ENCODE measurements at regions not wholly inside any gene's neighbourhood (a gene's known extent, or its start where the extent isn't known, plus 50 kb on each side); places are given as distances from the start of the nearest gene placed in this dataset.
"Not testable (repeated sequence)": the region's sequence is repeated elsewhere in the genome, so short reads cannot be mapped to it uniquely, and the experiment has no call there.

DNA sequence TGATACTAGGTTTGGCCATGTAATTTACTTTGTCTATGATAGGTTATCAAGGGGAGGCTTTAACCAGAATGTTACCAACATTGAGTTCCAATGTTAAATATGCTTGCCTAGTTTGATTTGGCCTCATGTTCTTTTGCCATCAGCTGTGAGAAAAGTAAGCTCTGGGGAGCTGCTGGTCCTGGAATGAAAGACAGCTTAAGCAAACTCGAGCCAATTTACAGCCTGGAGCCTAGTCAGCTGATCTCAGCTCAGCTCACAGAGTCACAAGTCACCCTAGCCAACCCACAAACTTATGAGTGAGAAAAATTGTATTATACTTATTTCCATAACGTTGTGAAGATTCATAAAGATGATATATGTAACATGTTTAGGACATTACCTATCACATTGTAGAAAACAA, 426.7 kb downstream of the RWDD3 start:
- Histone ChIP-seq H3K9me3 (ENCODE audit: insufficient read depth, low read depth, low read length) (no peaks in the 10 kb centered on the region), H3K79me2 (ENCODE audit: insufficient read depth, low read length) (no peaks in the 10 kb centered on the region), H2AFZ (ENCODE audit: low read depth, low read length) (no peak overlapping the region), H3K4me2 (ENCODE audit: low read length) (no peak overlapping the region), H3K9ac (ENCODE audit: low read length) (no peak overlapping the region), H3K4me3 (ENCODE audit: insufficient read depth, low read depth, low read length) (no peak overlapping the region), H4K20me1 (ENCODE audit: insufficient read depth, low read length) (no peaks in the 10 kb centered on the region), H3K4me1 (ENCODE audit: insufficient read depth, low read length) (no peaks in the 10 kb centered on the region), H3K27me3 (ENCODE audit: insufficient read depth, low read length) (no peaks in the 10 kb centered on the region), H3K36me3 (ENCODE audit: insufficient read depth, low read length) (no peaks in the 10 kb centered on the region), H3K27ac (ENCODE audit: low read depth, low read length) (no peak overlapping the region)
- peaks cover 6% of the 10 kb centered on the region for H3K9me3 Mint-ChIP-seq (ENCODE audit: unreplicated experiment)
- H3K4me3 Mint-ChIP-seq (ENCODE audit: unreplicated experiment): no peak overlapping the region
- H3K4me1 Mint-ChIP-seq (ENCODE audit: low read depth, unreplicated experiment): no peaks in the 10 kb centered on the region
- DNase-seq (ENCODE audit: low read depth) (no peak), FAIRE-seq (no peak)
- no peak for TF ChIP-seq EZH2 (IDR thresholded peaks at IDR 0.05; ENCODE audit: insufficient read depth, low read length)
- TF ChIP-seq, protein P1, sequence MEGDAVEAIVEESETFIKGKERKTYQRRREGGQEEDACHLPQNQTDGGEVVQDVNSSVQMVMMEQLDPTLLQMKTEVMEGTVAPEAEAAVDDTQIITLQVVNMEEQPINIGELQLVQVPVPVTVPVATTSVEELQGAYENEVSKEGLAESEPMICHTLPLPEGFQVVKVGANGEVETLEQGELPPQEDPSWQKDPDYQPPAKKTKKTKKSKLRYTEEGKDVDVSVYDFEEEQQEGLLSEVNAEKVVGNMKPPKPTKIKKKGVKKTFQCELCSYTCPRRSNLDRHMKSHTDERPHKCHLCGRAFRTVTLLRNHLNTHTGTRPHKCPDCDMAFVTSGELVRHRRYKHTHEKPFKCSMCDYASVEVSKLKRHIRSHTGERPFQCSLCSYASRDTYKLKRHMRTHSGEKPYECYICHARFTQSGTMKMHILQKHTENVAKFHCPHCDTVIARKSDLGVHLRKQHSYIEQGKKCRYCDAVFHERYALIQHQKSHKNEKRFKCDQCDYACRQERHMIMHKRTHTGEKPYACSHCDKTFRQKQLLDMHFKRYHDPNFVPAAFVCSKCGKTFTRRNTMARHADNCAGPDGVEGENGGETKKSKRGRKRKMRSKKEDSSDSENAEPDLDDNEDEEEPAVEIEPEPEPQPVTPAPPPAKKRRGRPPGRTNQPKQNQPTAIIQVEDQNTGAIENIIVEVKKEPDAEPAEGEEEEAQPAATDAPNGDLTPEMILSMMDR (IDR thresholded peaks at IDR 0.05; ENCODE audit: insufficient read depth, low read depth, low read length): no peak
- H3K36me3 Mint-ChIP-seq (ENCODE audit: low read depth, unreplicated experiment): no peaks in the 10 kb centered on the region
- H3K27ac Mint-ChIP-seq (ENCODE audit: unreplicated experiment): no peak overlapping the region
- no peaks in the 10 kb centered on the region for H3K27me3 Mint-ChIP-seq (ENCODE audit: low read depth, unreplicated experiment)

DNA sequence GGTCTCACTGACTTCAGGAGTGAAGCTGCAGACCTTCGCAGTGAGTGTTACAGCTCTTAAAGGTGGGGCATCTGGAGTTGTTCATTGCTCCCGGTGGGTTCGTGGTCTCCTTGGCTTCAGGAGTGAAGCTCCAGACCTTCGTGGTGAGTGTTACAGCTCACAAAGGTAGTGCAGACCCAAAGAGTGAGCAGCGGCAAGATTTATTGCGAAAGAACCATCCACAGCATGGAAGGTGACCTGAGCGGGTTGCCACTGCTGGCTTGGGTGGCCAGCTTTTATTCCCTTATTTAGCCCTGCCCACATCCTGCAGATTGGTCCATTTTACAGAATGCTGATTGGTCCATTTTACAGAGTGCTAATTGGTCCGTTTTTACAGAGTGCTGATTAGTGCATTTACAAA, 429.5 kb downstream of the RWDD3 start:
- H3K4me1 ChIP-seq (ENCODE audit: insufficient read depth, low read length); FAIRE-seq; H3K36me3 Mint-ChIP-seq (ENCODE audit: low read depth, unreplicated experiment); H3K9me3 Mint-ChIP-seq (ENCODE audit: unreplicated experiment); H3K9me3 ChIP-seq (ENCODE audit: insufficient read depth, low read depth, low read length); H3K4me1 Mint-ChIP-seq (ENCODE audit: low read depth, unreplicated experiment); H3K4me3 Mint-ChIP-seq (ENCODE audit: unreplicated experiment); H3K27me3 ChIP-seq (ENCODE audit: insufficient read depth, low read length); H3K27me3 Mint-ChIP-seq (ENCODE audit: low read depth, unreplicated experiment); H3K27ac Mint-ChIP-seq (ENCODE audit: unreplicated experiment); H3K27ac ChIP-seq (ENCODE audit: low read depth, low read length); H4K20me1 ChIP-seq (ENCODE audit: insufficient read depth, low read length); H3K79me2 ChIP-seq (ENCODE audit: insufficient read depth, low read length); DNase-seq (ENCODE audit: low read depth); H3K36me3 ChIP-seq (ENCODE audit: insufficient read depth, low read length); H3K9ac ChIP-seq (ENCODE audit: low read length); H3K4me2 ChIP-seq (ENCODE audit: low read length); H2AFZ ChIP-seq (ENCODE audit: low read depth, low read length); H3K4me3 ChIP-seq (ENCODE audit: insufficient read depth, low read depth, low read length): not testable (repeated sequence)

DNA sequence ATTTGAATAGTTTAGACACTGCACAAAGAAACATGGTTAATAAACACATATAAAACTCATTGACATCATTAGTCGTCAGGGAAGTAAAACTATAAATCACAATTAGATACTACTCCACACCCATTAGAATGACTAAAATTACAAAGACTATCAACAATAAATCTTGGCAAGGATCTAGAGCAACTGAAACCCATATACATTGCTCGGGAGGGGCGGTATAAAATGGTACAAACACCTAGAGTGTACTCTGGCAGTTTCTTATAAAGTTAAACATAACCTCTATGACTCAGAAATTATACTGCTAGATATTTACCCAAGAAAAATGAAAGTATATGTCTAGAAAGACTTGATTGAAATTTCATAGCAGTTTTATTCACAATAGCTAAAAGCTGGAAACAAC, 434.2 kb downstream of the RWDD3 start:
- H3K27me3 Mint-ChIP-seq (ENCODE audit: low read depth, unreplicated experiment): no peaks in the 10 kb centered on the region
- Histone ChIP-seq H3K36me3 (ENCODE audit: insufficient read depth, low read length) (no peaks in the 10 kb centered on the region), H3K27ac (ENCODE audit: low read depth, low read length) (no peak overlapping the region), H4K20me1 (ENCODE audit: insufficient read depth, low read length) (no peaks in the 10 kb centered on the region), H3K9ac (ENCODE audit: low read length) (no peak overlapping the region), H3K4me2 (ENCODE audit: low read length) (no peak overlapping the region), H3K4me1 (ENCODE audit: insufficient read depth, low read length) (no peaks in the 10 kb centered on the region), H3K27me3 (ENCODE audit: insufficient read depth, low read length) (no peaks in the 10 kb centered on the region), H2AFZ (ENCODE audit: low read depth, low read length) (no peak overlapping the region), H3K9me3 (ENCODE audit: insufficient read depth, low read depth, low read length) (no peaks in the 10 kb centered on the region), H3K79me2 (ENCODE audit: insufficient read depth, low read length) (no peaks in the 10 kb centered on the region), H3K4me3 (ENCODE audit: insufficient read depth, low read depth, low read length) (no peak overlapping the region)
- H3K4me3 Mint-ChIP-seq (ENCODE audit: unreplicated experiment): no peak overlapping the region
- TF ChIP-seq, protein P1 (IDR thresholded peaks at IDR 0.05; ENCODE audit: insufficient read depth, low read depth, low read length): no peak
- TF ChIP-seq EZH2 (IDR thresholded peaks at IDR 0.05; ENCODE audit: insufficient read depth, low read length): no peak
- H3K4me1 Mint-ChIP-seq (ENCODE audit: low read depth, unreplicated experiment): no peaks in the 10 kb centered on the region
- DNase-seq (ENCODE audit: low read depth) (no peak), FAIRE-seq (no peak)
- H3K27ac Mint-ChIP-seq (ENCODE audit: unreplicated experiment): no peak overlapping the region
- H3K9me3 Mint-ChIP-seq (ENCODE audit: unreplicated experiment): peaks cover 3% of the 10 kb centered on the region
- no peaks in the 10 kb centered on the region for H3K36me3 Mint-ChIP-seq (ENCODE audit: low read depth, unreplicated experiment)

DNA sequence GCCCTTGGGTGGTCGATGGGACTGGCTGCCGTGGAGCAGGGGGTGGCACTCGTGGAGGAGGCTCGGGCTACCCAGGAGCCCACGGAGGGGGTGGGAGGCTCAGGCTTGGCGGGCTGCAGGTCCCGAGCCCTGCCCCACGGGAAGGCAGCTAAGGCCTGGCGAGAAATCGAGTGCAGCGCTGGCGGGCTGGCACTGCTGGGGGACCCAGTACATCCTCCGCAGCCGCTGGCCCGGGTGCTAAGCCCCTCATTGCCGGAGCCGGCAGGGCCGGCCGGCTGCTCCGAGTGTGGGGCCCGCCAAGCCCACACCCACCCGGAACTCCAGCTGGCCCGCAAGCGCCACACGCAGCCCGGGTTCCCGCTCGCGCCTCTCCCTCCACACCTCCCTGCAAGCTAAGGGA, 435.6 kb downstream of the RWDD3 start:
- DNase-seq (ENCODE audit: low read depth); H3K4me1 ChIP-seq (ENCODE audit: insufficient read depth, low read length); H3K27me3 ChIP-seq (ENCODE audit: insufficient read depth, low read length); H3K9me3 ChIP-seq (ENCODE audit: insufficient read depth, low read depth, low read length); H3K79me2 ChIP-seq (ENCODE audit: insufficient read depth, low read length); H3K9ac ChIP-seq (ENCODE audit: low read length); H3K27ac Mint-ChIP-seq (ENCODE audit: unreplicated experiment); H3K9me3 Mint-ChIP-seq (ENCODE audit: unreplicated experiment); H3K36me3 Mint-ChIP-seq (ENCODE audit: low read depth, unreplicated experiment); H3K36me3 ChIP-seq (ENCODE audit: insufficient read depth, low read length); H2AFZ ChIP-seq (ENCODE audit: low read depth, low read length); H3K4me1 Mint-ChIP-seq (ENCODE audit: low read depth, unreplicated experiment); H3K4me3 ChIP-seq (ENCODE audit: insufficient read depth, low read depth, low read length); H4K20me1 ChIP-seq (ENCODE audit: insufficient read depth, low read length); H3K4me3 Mint-ChIP-seq (ENCODE audit: unreplicated experiment); H3K4me2 ChIP-seq (ENCODE audit: low read length); FAIRE-seq; H3K27me3 Mint-ChIP-seq (ENCODE audit: low read depth, unreplicated experiment); H3K27ac ChIP-seq (ENCODE audit: low read depth, low read length): not testable (repeated sequence)

Measured in astrocyte (in vitro differentiated cells and primary cell).